ENCODE measurements at regions not wholly inside any gene's neighbourhood (a gene's known extent, or its start where the extent isn't known, plus 50 kb on each side); places are given as distances from the start of the nearest gene placed in this dataset.

- no peak for DNase-seq
These were observed 81.2 kb upstream of the SASH1 start for GRCh38 chr6:148261470-148261869.

DNA sequence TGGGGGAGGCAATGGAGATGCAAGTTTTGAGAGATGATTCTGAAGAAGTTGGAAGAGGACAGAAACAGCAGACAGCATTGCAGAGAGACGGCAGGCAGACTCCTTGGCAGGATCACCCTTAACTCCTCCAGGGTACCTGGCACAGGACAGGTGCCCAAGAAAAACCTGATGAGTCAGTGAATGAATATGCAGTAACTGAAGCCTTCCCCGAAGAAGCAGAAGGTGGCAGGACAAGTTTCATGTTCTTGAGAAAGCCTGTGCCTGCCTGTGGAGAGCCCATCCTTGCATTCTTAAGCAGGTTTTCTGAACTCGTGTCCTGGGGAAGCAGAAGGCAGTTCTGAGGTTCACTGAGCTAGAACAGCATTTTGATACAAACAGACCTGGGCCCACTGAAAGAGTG is 79.6 kb upstream of the SASH1 start:
- DNase-seq: no peak

GRCh38 chr6:148263961-148264360 is 78.7 kb upstream of the SASH1 start:
- no peak for DNase-seq

DNA sequence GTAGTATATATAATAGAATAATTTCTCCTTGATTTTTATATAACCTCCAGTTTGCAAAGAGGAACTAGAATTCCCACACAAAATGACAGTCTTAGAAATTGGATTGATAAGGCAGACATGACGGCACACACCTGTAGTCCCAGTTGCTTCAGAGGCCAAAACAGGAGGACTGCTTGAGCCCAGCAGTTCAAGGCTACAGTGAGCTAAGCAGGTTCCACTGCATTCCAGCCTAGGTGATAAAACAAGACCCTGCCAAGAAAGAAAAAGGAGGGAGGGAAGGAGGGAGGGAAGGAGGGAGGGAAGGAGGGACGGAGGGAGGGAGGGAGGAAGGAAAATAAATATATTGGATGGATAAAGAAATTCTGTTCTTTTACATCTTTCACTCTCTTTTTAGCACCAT is 77.6 kb upstream of the SASH1 start:
- no peak for DNase-seq

GRCh38 chr6:148269386-148269785 is 73.3 kb upstream of the SASH1 start:
- no peak for DNase-seq

DNA sequence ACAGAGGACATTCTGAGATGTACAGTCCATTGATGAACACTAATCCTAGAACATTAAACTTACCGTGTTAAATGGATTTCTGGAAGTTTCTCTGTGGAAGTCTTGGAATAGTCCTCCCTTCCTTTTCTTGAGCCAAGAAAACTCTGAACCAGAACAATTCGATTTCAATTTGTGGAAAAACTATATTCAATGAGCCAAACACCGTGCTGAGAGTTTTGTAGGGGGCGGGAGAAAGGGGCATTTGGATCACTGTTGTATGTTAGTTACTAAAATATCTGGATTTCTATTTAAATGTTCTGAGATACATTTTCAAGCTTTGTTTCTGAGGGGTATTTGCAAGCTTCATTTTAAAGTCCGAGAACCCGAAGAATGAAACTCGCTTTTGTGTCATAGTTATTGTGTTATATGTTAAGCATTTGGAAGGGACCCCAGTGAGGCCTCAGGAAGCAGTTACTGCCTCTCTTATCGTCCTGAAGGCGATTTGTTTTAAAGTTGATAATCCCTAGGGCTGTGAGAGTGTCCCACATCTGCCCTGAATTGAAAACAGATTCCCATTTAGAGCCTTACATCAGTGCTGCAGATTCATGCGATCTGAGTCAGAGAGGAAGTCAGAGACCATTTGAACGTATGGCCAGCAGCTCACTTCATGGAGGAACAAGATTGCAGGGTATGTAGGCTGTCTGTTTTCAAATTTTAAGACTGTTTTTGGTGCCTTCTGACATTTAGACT is 70.8 kb upstream of the SASH1 start:
- DNase-seq: no peak

GRCh38 chr6:148272597-148272996 is 70.0 kb upstream of the SASH1 start:
- DNase-seq: no peak

DNA sequence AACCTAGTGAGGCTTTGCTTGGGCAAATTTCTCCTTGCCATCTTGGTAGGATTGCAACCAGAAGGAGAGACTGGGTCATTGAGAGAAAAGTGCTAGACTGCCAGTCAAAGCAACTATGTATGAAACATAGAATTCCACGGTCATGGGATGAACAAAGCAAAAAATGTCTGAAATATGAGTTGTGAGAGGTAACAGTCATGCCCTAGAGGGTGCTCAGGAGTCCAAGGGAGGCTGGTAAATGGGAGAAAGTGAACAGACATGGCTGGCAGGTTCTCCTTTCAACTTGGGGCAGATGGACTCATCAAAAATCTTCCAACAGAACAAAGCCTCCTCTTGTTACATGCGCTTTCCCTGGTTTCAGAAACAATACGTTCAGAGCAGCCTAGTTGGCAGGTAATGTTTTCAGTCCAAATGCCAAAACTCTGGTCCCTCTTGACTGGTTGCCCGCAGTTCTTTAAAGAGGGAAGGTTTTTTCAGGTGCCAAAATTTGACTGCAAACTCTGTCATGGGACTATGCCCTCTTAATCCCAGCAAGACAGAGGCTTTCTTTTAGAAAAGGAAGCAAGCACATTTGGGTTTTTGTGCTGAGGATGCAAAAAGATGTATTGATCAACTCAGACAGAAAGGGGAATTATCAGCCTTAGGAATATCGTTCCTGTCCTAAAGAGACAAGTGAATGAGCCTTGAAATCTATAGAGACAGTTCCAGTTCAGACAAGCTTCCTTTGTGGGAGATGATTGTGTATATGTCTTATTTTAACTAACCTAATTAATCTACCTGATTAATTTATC is 68.5 kb upstream of the SASH1 start:
- DNase-seq: peak; percentile 20

GRCh38 chr6:148274809-148275208 is 67.8 kb upstream of the SASH1 start:
- DNase-seq: no peak

- no peak for DNase-seq
These were observed 57.4 kb upstream of the SASH1 start for GRCh38 chr6:148285205-148285604.

GRCh38 chr6:148286563-148286962 is 56.1 kb upstream of the SASH1 start:
- no peak for DNase-seq

DNA sequence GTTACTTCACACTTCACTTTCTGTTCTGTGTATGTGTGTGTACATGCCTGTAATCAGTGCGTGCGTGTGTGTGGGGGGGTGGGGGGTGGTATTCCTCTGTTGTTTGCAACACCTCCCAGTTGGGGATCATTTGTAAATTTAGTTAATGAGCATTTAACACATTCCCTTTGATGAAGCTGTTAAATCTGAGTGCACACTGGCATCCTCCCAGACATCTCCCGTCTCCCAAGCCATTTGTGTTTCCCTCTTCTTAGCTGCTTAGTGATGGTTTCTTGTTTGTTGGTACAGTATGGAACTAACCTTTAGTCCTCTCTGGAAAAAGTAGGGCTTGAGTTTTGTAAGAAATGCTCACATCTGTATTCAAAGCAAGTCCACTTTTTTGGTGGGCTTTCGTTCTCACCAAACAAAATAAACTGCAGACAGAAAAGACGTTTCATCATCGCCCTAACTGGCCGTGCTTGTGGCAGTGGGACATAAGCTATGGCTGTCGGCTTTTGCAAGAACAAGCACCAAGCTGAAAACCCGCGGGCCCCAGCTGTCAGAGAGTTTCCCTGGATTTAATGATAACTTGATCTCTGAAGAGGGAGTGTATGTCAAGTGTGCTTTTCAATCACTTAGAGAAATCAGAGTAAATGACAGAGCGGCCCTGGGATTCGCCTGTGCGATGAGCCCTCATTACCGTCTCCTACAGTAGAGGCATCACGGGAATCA is 54.9 kb upstream of the SASH1 start:
- peak; percentile 45 for DNase-seq

- DNase-seq: no peak
These were observed 54.1 kb upstream of the SASH1 start for GRCh38 chr6:148288541-148288940.

GRCh38 chr6:148289153-148289552 is 53.5 kb upstream of the SASH1 start:
- DNase-seq: no peak

- no peak for DNase-seq
These were observed 50.8 kb upstream of the SASH1 start for GRCh38 chr6:148291876-148292275.

Measured in NCI-H2171 treated with DMSO at 0.1 percent for 48 hours (cell line).